Heart right ventricle (tissue), 16 donors: ENCODE measurements at regions not wholly inside any gene's neighbourhood (a gene's known extent, or its start where the extent isn't known, plus 50 kb on each side); places are given as distances from the start of the nearest gene placed in this dataset.
"Not testable (repeated sequence)": the region's sequence is repeated elsewhere in the genome, so short reads cannot be mapped to it uniquely, and the experiment has no call there.

Experiments
- ATAC-seq, 8 donors: fragments of 200-7000 bp; cut with Tn5 transposase; one replicate each; pipeline ENCODE4 v1.9.1; 2020; ENCODE audit warnings: mild to moderate bottlenecking in 8 of 8, moderate library complexity in 8 of 8, moderate number of reproducible peaks in 1 of 8
- DNase-seq, 2 donors: peaks; one replicate each; pipeline ENCODE4 v3.0.0-alpha.2; 2020
- H3K27ac ChIP-seq, 10 donors: fragments of 200-600 bp; sonication (generic) in 2 of 10; one replicate each; pipeline versions ENCODE4 v1.5.0 to v1.8.0; 2020 to 2022; ENCODE audit warnings: mild to moderate bottlenecking in 3 of 10
- H3K27me3 ChIP-seq, 7 donors: fragments of 200-600 bp; one replicate each; pipeline ENCODE4 v1.8.0; 2021 to 2022; ENCODE audit warnings: mild to moderate bottlenecking in 2 of 7
- H3K36me3 ChIP-seq, 9 donors: fragments of 200-600 bp; sonication (generic) in 1 of 9; one replicate each; pipeline versions ENCODE4 v1.5.0 to v1.8.0; 2020 to 2022; ENCODE audit warnings: mild to moderate bottlenecking in 2 of 9
- H3K4me1 ChIP-seq, 9 donors: fragments of 200-600 bp; sonication (generic) in 1 of 9; one replicate each; pipeline versions ENCODE4 v1.5.0 to v1.8.0; 2020 to 2022; ENCODE audit warnings: mild to moderate bottlenecking in 4 of 9
- H3K4me3 ChIP-seq, 10 donors: fragments of 200-600 bp; sonication (generic) in 2 of 10; one replicate each; pipeline versions ENCODE4 v1.5.0 to v1.8.0; 2020 to 2022; ENCODE audit warnings: mild to moderate bottlenecking in 7 of 10, moderate library complexity in 2 of 10
- H3K9me3 ChIP-seq, 11 donors: fragments of 200-600 bp in 10 of 11; sonication (generic) in 2 of 11; one replicate each; pipeline versions ENCODE4 v1.5.0 to v1.8.0; 2013 to 2022; ENCODE audit warnings: mild to moderate bottlenecking in 2 of 11, control low read depth in 1 of 11, moderate library complexity in 1 of 11
- WGBS, 2 donors: extraction: QIAGEN DNeasy Blood & Tissue Kit; methylation state at CpG; one replicate each; pipeline ENCODE4 v1.1.7; 2013; ENCODE audit warnings: inconsistent platforms in 1 of 2; 5-methylcytosine and 5-hydroxymethylcytosine counted together
- intact Hi-C, 10 donors: fragments of 100-400 bp; cut with DNase I; formaldehyde crosslinking; loops; one replicate each; pipeline versions ENCODE4 v1.11.1 to v1.14.2; 2022
- TF ChIP-seq, protein P1 (sequence below), 9 donors: fragments of 200-600 bp; sonication (generic) in 2 of 9; IDR thresholded peaks; one replicate each; pipeline versions ENCODE4 v1.5.0 to v1.8.0; 2021 to 2022; ENCODE audit warnings: antibody characterized with exemption in 9 of 9, mild to moderate bottlenecking in 5 of 9, moderate library complexity in 1 of 9
- donor health status: Arrhythmogenic right ventricular cardiomyopathy.
- donor health status: ischemic (EF 13 %, LVEDD 7.1; RV severe dilation, severe dysfunction).
- donor health status: healthy with polysubstance abuse.
- donor health status: DM: no; HTN: yes; CAD: no.
- donor health status: DM: no; HTN: no; CAD: no.
- donor health status: ischemic (EF 25% LVEDD 6.9; RV normal size, moderate dysfunction).
- donor health status: ischemic (EF 25% LVEDD 5.7; RV mildly dilated, moderate dysfunction).
- donor health status: healthy.
- donor health status: DM: yes; HTN: yes; CAD: no.
- donor health status: Ischemic cardiomyopathy.
- donor health status: ischemic (EF 35%, LVEDD 5.7; RV mildly dilated, moderate dysfunction).
- donor health status: nonischemic (EF 11% LVEDD 7.7; RV severe dilation, severe dysfunction).
- donor health status: DM: yes; HTN: yes; CAD: no.
- donor health status: PGD.
- donor health status: ischemic (EF 29% LVEDD 5.4; RV normal size, mild dysfunction).
- donor health status: nonischemic (EF 23%, LVEDD 6.1; RV moderate dilation, normal function).

DNA sequence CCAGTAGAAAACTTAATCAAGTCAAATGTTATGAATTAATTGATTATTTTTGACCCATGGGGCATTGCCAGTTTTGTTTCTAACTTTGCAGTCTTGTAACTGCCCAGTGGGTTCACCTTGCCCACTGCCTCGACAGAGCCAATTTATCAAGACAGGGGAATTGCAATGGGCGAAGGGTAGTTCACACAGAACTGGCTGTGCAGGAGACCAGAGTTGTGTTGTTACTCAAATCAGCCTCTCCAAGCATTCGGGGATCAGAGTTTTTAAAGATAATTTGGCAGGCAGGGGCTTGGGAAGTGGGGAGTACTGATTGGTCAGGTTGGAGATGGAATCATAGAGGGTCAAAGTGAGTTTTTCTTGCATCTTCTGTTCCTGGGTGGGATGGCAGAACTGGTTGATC lies 168.5 kb upstream of the COPS8 start:
- Histone ChIP-seq H3K36me3 (no peaks in the 10 kb centered on the region), H3K4me3 (no peak overlapping the region), H3K9me3 (no peaks in the 10 kb centered on the region), H3K27me3 (peaks cover 0 to 20% (median 0%) of the 10 kb centered on the region in 7 donors), H3K27ac (no peak overlapping the region), H3K4me1 (peaks cover 0 to 14% (median 3%) of the 10 kb centered on the region in 9 donors)
- DNase-seq: no peak
- WGBS, 2 donors: 95 to 97% methylated on average over 3 of the region's 3 CpGs
- ATAC-seq: no peak
- TF ChIP-seq, protein P1, sequence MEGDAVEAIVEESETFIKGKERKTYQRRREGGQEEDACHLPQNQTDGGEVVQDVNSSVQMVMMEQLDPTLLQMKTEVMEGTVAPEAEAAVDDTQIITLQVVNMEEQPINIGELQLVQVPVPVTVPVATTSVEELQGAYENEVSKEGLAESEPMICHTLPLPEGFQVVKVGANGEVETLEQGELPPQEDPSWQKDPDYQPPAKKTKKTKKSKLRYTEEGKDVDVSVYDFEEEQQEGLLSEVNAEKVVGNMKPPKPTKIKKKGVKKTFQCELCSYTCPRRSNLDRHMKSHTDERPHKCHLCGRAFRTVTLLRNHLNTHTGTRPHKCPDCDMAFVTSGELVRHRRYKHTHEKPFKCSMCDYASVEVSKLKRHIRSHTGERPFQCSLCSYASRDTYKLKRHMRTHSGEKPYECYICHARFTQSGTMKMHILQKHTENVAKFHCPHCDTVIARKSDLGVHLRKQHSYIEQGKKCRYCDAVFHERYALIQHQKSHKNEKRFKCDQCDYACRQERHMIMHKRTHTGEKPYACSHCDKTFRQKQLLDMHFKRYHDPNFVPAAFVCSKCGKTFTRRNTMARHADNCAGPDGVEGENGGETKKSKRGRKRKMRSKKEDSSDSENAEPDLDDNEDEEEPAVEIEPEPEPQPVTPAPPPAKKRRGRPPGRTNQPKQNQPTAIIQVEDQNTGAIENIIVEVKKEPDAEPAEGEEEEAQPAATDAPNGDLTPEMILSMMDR (IDR thresholded peaks at IDR 0.05): no peak
- intact Hi-C loops: no loop called here

DNA sequence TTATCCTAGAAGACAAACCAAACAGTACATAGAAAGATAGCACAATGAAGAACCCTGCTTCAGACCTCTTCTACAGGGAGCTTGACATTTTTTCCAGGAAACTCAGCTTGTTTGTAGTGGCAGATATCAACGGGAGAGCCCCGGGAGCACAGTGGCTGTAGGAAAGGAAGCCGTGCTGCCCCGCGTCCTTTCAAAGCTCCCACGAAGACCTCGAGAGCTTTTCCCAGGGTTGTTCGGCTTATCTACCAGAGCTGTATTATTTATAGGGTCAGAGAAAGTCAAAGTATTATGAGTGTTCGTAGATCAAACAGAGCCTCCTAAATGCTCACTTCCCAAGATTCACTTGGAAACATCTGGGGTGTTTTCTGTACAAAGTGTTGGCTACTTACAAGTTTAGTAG lies 167.1 kb upstream of the COPS8 start:
- H3K27ac ChIP-seq: no peak overlapping the region
- TF ChIP-seq, protein P1 (IDR thresholded peaks at IDR 0.05): no peak
- intact Hi-C loops: no loop called here
- ATAC-seq (peak in 5 of 8 donors; percentile 19 to 76 (median 60)), DNase-seq (peak in 1 of 2 donors; percentile 29)
- H3K27me3 ChIP-seq: peaks cover 0 to 22% (median 0%) of the 10 kb centered on the region in 7 donors
- 13 to 19% methylated on average over 9 of the region's 9 CpGs for WGBS, 2 donors
- peaks cover 0 to 14% (median 3%) of the 10 kb centered on the region in 9 donors for H3K4me1 ChIP-seq
- H3K4me3 ChIP-seq: no peak overlapping the region
- H3K9me3 ChIP-seq: no peaks in the 10 kb centered on the region
- H3K36me3 ChIP-seq: no peaks in the 10 kb centered on the region

- intact Hi-C loops: no loop called here
- Histone ChIP-seq H3K27me3 (peaks cover 0 to 22% (median 0%) of the 10 kb centered on the region in 7 donors), H3K9me3 (no peaks in the 10 kb centered on the region), H3K27ac (no peak overlapping the region), H3K4me3 (no peak overlapping the region), H3K36me3 (no peaks in the 10 kb centered on the region), H3K4me1 (peaks cover 0 to 14% (median 3%) of the 10 kb centered on the region in 9 donors)
- TF ChIP-seq, protein P1 (IDR thresholded peaks at IDR 0.05): no peak
- ATAC-seq: peak in 2 of 8 donors; percentile 53 to 57
- no peak for DNase-seq
- 76 to 82% methylated on average over 9 of the region's 9 CpGs for WGBS, 2 donors
Measured at GRCh38 chr2:236919209-236919608, 166.5 kb upstream of the COPS8 start.

DNA sequence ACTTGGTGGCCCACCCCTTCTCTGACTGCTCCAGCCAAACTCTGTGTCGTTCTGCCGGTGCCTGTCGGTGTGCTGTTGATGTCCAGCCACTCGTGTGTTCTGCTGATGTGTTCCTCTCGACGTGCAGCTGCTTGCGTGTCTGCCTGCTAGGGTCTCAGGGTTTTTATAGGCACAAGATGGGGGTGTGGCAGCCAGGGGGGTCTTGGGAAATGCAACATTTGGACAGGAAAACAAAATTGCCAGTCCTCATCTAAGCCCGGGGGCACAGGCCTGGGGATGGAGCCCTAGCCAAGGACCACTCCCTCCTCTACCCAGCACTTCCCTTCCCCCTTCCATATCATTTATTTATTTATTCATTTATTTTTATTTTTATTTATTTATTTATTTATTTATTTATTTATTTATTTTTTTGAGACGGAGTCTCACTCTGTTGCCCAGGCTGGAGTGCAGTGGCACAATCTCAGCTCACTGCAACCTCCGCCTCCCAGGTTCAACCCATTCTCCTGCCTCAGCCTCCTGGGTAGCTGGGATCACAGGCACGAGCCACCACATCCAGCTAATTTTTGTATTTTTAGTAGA lies 165.8 kb upstream of the COPS8 start:
- H3K4me3 ChIP-seq, intact Hi-C loops, DNase-seq, H3K36me3 ChIP-seq, ATAC-seq, H3K9me3 ChIP-seq, H3K27ac ChIP-seq: not testable (repeated sequence)
- peaks cover 0 to 14% (median 3%) of the 10 kb centered on the region in 9 donors for H3K4me1 ChIP-seq
- 94 to 96% methylated on average over 11 of the region's 11 CpGs for WGBS, 2 donors
- peaks cover 0 to 22% (median 0%) of the 10 kb centered on the region in 7 donors for H3K27me3 ChIP-seq

- TF ChIP-seq, protein P1 (IDR thresholded peaks at IDR 0.05): no peak
- ATAC-seq (no peak), DNase-seq (no peak)
- no peak overlapping the region for H3K4me3 ChIP-seq
- peaks cover 0 to 14% (median 3%) of the 10 kb centered on the region in 9 donors for H3K4me1 ChIP-seq
- no peaks in the 10 kb centered on the region for H3K36me3 ChIP-seq
- intact Hi-C loops: no loop called here
- H3K27me3 ChIP-seq: peaks cover 0 to 22% (median 0%) of the 10 kb centered on the region in 7 donors
- 96 to 98% methylated on average over 7 of the region's 7 CpGs for WGBS, 2 donors
- no peak overlapping the region for H3K27ac ChIP-seq
- no peaks in the 10 kb centered on the region for H3K9me3 ChIP-seq
Measured at GRCh38 chr2:236922061-236922460, 163.6 kb upstream of the COPS8 start.
